HEK293 (cell line): ENCODE measurements at regions not wholly inside any gene's neighbourhood (a gene's known extent, or its start where the extent isn't known, plus 50 kb on each side); places are given as distances from the start of the nearest gene placed in this dataset.
"Not testable (repeated sequence)": the region's sequence is repeated elsewhere in the genome, so short reads cannot be mapped to it uniquely, and the experiment has no call there.

Experiments used
- SP2 ChIP-seq: fragments of 450-650 bp; formaldehyde crosslinking; IDR thresholded peaks from 2 replicates; pipeline ENCODE4 v1.5.1; 2016; ENCODE audit warnings: missing biosample characterization, missing genetic modification characterization
- YY1 ChIP-seq: fragments of 450-650 bp; formaldehyde crosslinking; IDR thresholded peaks from 2 replicates; pipeline ENCODE4 v1.5.1; 2018; ENCODE audit warnings: missing biosample characterization, missing genetic modification characterization
- ZNF747 ChIP-seq: fragments of 450-650 bp; formaldehyde crosslinking; IDR thresholded peaks from 2 replicates; pipeline ENCODE4 v1.5.1; 2016; ENCODE audit warnings: missing biosample characterization, missing genetic modification characterization
- ZNF768 ChIP-seq: fragments of 450-650 bp; formaldehyde crosslinking; IDR thresholded peaks from 2 replicates; pipeline ENCODE4 v1.5.1; 2018; ENCODE audit warnings: missing biosample characterization, mild to moderate bottlenecking, missing genetic modification characterization
- ZSCAN30 ChIP-seq: fragments of 450-650 bp; IDR thresholded peaks from 2 replicates; pipeline ENCODE4 v1.5.1; 2018; ENCODE audit warnings: missing biosample characterization, mild to moderate bottlenecking, missing genetic modification characterization, moderate library complexity
- TF ChIP-seq, protein P1 (sequence below): fragments of 450-650 bp; formaldehyde crosslinking; IDR thresholded peaks from 2 replicates; pipeline ENCODE4 v1.5.1; 2016; ENCODE audit warnings: missing biosample characterization, missing genetic modification characterization
- TF ChIP-seq, protein P2 (sequence below): fragments of 450-650 bp; formaldehyde crosslinking; IDR thresholded peaks from 2 replicates; pipeline ENCODE4 v1.5.1; 2016; ENCODE audit warnings: missing biosample characterization, missing genetic modification characterization
- TF ChIP-seq, protein P3 (sequence below): sonication (generic); formaldehyde crosslinking; IDR thresholded peaks from 2 replicates; pipeline ENCODE4 v1.8.1; 2022; ENCODE audit warnings: mild to moderate bottlenecking, moderate library complexity, missing genetic modification reagents

DNA sequence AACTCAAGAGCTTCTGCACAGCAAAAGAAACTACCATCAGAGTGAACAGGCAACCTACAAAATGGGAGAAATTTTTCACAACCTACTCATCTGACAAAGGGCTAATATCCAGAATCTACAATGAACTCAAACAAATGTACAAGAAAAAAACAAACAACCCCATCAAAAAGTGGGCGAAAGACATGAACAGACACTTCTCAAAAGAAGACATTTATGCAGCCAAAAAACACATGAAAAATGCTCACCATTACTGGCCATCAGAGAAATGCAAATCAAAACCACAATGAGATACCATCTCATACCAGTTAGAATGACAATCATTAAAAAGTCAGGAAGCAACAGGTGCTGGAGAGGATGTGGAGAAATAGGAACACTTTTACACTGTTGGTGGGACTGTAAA lies 83.6 kb downstream of the MTX3 start:
- TF ChIP-seq, protein P1, sequence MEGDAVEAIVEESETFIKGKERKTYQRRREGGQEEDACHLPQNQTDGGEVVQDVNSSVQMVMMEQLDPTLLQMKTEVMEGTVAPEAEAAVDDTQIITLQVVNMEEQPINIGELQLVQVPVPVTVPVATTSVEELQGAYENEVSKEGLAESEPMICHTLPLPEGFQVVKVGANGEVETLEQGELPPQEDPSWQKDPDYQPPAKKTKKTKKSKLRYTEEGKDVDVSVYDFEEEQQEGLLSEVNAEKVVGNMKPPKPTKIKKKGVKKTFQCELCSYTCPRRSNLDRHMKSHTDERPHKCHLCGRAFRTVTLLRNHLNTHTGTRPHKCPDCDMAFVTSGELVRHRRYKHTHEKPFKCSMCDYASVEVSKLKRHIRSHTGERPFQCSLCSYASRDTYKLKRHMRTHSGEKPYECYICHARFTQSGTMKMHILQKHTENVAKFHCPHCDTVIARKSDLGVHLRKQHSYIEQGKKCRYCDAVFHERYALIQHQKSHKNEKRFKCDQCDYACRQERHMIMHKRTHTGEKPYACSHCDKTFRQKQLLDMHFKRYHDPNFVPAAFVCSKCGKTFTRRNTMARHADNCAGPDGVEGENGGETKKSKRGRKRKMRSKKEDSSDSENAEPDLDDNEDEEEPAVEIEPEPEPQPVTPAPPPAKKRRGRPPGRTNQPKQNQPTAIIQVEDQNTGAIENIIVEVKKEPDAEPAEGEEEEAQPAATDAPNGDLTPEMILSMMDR: not testable (repeated sequence)
- TF ChIP-seq, protein P2, sequence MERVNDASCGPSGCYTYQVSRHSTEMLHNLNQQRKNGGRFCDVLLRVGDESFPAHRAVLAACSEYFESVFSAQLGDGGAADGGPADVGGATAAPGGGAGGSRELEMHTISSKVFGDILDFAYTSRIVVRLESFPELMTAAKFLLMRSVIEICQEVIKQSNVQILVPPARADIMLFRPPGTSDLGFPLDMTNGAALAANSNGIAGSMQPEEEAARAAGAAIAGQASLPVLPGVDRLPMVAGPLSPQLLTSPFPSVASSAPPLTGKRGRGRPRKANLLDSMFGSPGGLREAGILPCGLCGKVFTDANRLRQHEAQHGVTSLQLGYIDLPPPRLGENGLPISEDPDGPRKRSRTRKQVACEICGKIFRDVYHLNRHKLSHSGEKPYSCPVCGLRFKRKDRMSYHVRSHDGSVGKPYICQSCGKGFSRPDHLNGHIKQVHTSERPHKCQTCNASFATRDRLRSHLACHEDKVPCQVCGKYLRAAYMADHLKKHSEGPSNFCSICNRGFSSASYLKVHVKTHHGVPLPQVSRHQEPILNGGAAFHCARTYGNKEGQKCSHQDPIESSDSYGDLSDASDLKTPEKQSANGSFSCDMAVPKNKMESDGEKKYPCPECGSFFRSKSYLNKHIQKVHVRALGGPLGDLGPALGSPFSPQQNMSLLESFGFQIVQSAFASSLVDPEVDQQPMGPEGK: not testable (repeated sequence)
- not testable (repeated sequence) for TF ChIP-seq ZNF768 (tag by site-specific recombination); YY1 (tag by site-specific recombination); ZSCAN30; ZNF747 (tag by site-specific recombination); SP2 (tag by site-specific recombination)
- TF ChIP-seq, protein P3, sequence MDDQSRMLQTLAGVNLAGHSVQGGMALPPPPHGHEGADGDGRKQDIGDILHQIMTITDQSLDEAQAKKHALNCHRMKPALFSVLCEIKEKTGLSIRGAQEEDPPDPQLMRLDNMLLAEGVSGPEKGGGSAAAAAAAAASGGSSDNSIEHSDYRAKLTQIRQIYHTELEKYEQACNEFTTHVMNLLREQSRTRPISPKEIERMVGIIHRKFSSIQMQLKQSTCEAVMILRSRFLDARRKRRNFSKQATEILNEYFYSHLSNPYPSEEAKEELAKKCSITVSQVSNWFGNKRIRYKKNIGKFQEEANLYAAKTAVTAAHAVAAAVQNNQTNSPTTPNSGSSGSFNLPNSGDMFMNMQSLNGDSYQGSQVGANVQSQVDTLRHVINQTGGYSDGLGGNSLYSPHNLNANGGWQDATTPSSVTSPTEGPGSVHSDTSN (CRISPR knock-in tag): not testable (repeated sequence)
